ENCODE measurements at regions not wholly inside any gene's neighbourhood (a gene's known extent, or its start where the extent isn't known, plus 50 kb on each side); places are given as distances from the start of the nearest gene placed in this dataset.

DNA sequence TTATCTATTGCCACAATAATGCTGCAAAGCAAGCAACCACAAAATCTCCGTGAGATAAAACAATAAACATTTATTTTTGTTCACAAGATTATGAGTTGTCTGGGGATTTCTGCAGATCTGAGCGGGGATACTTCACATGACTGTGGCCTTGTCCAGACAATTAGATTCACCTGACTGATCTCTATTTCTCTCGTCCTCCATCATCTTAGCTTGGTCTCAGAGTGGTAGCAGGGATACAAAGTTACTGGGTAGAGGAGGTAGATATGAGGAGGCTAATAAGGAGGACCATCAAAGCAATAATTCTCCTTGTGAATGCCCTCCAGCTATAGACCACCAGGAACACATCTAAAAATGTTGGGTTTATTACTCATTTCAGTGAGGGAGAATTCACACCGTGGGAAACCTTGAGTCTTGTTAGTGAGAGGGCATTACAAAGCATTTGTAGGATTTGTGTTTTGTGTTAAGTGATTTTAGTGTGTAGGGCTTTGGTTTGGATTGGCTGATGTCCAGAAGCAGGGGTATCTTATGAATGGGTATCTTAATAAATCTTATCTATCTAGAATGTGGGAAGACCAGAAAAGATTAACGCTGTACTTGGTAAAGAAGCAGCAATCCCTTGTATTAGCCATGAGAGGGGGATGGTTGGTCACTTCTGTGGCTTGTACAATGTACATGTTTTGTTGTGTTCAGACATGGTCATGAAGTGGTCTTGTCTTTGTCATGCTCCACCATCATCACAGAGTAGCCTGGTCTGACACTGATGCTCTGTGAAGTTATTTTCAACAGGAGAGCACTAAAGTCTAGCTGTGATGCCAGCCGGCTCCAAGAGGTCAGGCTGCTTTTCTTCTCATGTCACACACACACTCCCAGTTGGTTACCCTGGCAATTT lies 287.6 kb upstream of the STT3B start:
- TF ChIP-seq, protein P1, sequence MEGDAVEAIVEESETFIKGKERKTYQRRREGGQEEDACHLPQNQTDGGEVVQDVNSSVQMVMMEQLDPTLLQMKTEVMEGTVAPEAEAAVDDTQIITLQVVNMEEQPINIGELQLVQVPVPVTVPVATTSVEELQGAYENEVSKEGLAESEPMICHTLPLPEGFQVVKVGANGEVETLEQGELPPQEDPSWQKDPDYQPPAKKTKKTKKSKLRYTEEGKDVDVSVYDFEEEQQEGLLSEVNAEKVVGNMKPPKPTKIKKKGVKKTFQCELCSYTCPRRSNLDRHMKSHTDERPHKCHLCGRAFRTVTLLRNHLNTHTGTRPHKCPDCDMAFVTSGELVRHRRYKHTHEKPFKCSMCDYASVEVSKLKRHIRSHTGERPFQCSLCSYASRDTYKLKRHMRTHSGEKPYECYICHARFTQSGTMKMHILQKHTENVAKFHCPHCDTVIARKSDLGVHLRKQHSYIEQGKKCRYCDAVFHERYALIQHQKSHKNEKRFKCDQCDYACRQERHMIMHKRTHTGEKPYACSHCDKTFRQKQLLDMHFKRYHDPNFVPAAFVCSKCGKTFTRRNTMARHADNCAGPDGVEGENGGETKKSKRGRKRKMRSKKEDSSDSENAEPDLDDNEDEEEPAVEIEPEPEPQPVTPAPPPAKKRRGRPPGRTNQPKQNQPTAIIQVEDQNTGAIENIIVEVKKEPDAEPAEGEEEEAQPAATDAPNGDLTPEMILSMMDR (IDR thresholded peaks at IDR 0.05) = no peak
- no peak for TF ChIP-seq POLR2A (IDR thresholded peaks at IDR 0.05)
